Fibroblast of lung (primary cell): ENCODE measurements at regions not wholly inside any gene's neighbourhood (a gene's known extent, or its start where the extent isn't known, plus 50 kb on each side); places are given as distances from the start of the nearest gene placed in this dataset.

ENCODE experiments used
- CTCF ChIP-seq, 2 donors: IDR thresholded peaks in 1 of 2; conservative IDR thresholded peaks in 1 of 2; 1 replicate in 1 of 2; 2 replicates in 1 of 2; pipeline ENCODE4 v1.5.1; 2011 to 2012; ENCODE audit warnings: low read length in 2 of 2, control low read depth in 1 of 2, inconsistent platforms in 1 of 2, low read depth in 1 of 2, mild to moderate bottlenecking in 1 of 2
- EZH2 ChIP-seq: IDR thresholded peaks from 2 replicates; pipeline ENCODE4 v1.5.1; 2012; ENCODE audit warnings: low read length, control low read depth, mild to moderate bottlenecking; ENCODE audit errors: missing control alignments

- TF ChIP-seq CTCF (conservative IDR thresholded peaks at IDR 0.05 in 1 of 2, IDR thresholded peaks at IDR 0.05 in 1 of 2; ENCODE audit: low read depth in 1 of 2, low read length in 2 of 2) (no peak), EZH2 (no peak)
Measured at GRCh38 chr3:72266016-72266370, 481.0 kb upstream of the PROK2 start.
